HG02840 (cell line): ENCODE measurements at regions not wholly inside any gene's neighbourhood (a gene's known extent, or its start where the extent isn't known, plus 50 kb on each side); places are given as distances from the start of the nearest gene placed in this dataset.

Source experiments
- ATAC-seq: cut with Tn5 transposase; IDR thresholded peaks from one replicate; pipeline ENCODE4 v1.9.1; 2021; ENCODE audit warnings: mild to moderate bottlenecking, moderate library complexity, moderate number of reproducible peaks; ENCODE audit not compliant: unreplicated experiment, low FRiP score

- no peak for ATAC-seq
Observed at GRCh38 chr2:181371195-181371594, 86.0 kb upstream of the ITGA4 start.

GRCh38 chr2:181371782-181372645 lies 85.2 kb upstream of the ITGA4 start:
- no peak for ATAC-seq

- ATAC-seq: no peak
Observed at GRCh38 chr2:181372646-181373040, 84.5 kb upstream of the ITGA4 start.

- peak; percentile 55 for ATAC-seq
Observed at GRCh38 chr2:181374781-181375675, 82.2 kb upstream of the ITGA4 start.

- ATAC-seq: no peak
Observed at GRCh38 chr2:181376442-181376841, 80.7 kb upstream of the ITGA4 start.

GRCh38 chr2:181376999-181377398 lies 80.2 kb upstream of the ITGA4 start:
- no peak for ATAC-seq

GRCh38 chr2:181378491-181378890 lies 78.7 kb upstream of the ITGA4 start:
- ATAC-seq: no peak

- no peak for ATAC-seq
Observed at GRCh38 chr2:181380581-181380980, 76.6 kb upstream of the ITGA4 start.

- ATAC-seq: no peak
Observed at GRCh38 chr2:181384923-181385322, 72.3 kb upstream of the ITGA4 start.

- no peak for ATAC-seq
Observed at GRCh38 chr2:181389524-181389923, 67.7 kb upstream of the ITGA4 start.

GRCh38 chr2:181393472-181393871 lies 63.7 kb upstream of the ITGA4 start:
- ATAC-seq: no peak

GRCh38 chr2:181394741-181395437 lies 62.3 kb upstream of the ITGA4 start:
- ATAC-seq: no peak

- ATAC-seq: no peak
Observed at GRCh38 chr2:181395851-181396250, 61.3 kb upstream of the ITGA4 start.

- ATAC-seq: no peak
Observed at GRCh38 chr2:181396256-181397123, 60.7 kb upstream of the ITGA4 start.

GRCh38 chr2:181397331-181397730 lies 59.9 kb upstream of the ITGA4 start:
- ATAC-seq: no peak

- ATAC-seq: no peak
Observed at GRCh38 chr2:181398000-181398399, 59.2 kb upstream of the ITGA4 start.

- ATAC-seq: no peak
Observed at GRCh38 chr2:181399027-181399426, 58.2 kb upstream of the ITGA4 start.

GRCh38 chr2:181404472-181404871 lies 52.7 kb upstream of the ITGA4 start:
- ATAC-seq: no peak

- ATAC-seq: no peak
Observed at GRCh38 chr2:181407171-181407570, 50.0 kb upstream of the ITGA4 start.
